A673 (cell line): ENCODE measurements at regions not wholly inside any gene's neighbourhood (a gene's known extent, or its start where the extent isn't known, plus 50 kb on each side); places are given as distances from the start of the nearest gene placed in this dataset.

Experiments used
- BruUV-seq: library from RNA; stranded (reverse); fragments of 400-500 nt; replicated peaks from 2 replicates; lab custom pipeline; 2021; lab: Mats Ljungman, UMichigan
- CTCF ChIA-PET: fragments of 300-600 bp; sonication (Branson Sonifier 250); formaldehyde crosslinking; loops from one replicate; lab custom pipeline; 2022; ENCODE audit warnings: antibody characterized with exemption; lab: Charles Lee
- POLR2A ChIA-PET: fragments of 300-600 bp; sonication (Branson Sonifier 250); formaldehyde crosslinking; loops from one replicate; lab custom pipeline; 2022; ENCODE audit warnings: antibody characterized with exemption; ENCODE audit not compliant: low non-redundant PET; lab: Charles Lee
- DNase-seq: peaks from one replicate; pipeline ENCODE4 v3.0.0-alpha.2; 2015; ENCODE audit warnings: low spot score
- H3K27ac ChIP-seq: fragments of 200-600 bp; sonication (generic); 2 replicates; pipeline ENCODE4 v1.5.1; 2016; ENCODE audit warnings: mixed run types, low read depth, mild to moderate bottlenecking, mixed read lengths, antibody characterized with exemption, low read length; ENCODE audit not compliant: poor library complexity, severe bottlenecking
- H3K27me3 ChIP-seq: fragments of 200-600 bp; sonication (generic); replicated peaks from 2 replicates; pipeline ENCODE4 v1.6.1; 2017; ENCODE audit warnings: mixed run types, low read depth, mild to moderate bottlenecking, mixed read lengths, antibody characterized with exemption, low read length; ENCODE audit not compliant: insufficient read depth, poor library complexity
- H3K36me3 ChIP-seq: fragments of 200-600 bp; sonication (generic); 2 replicates; pipeline ENCODE4 v1.6.1; 2016; ENCODE audit warnings: mixed run types, mild to moderate bottlenecking, mixed read lengths, antibody characterized with exemption, low read length; ENCODE audit not compliant: insufficient read depth, poor library complexity, severe bottlenecking
- H3K4me1 ChIP-seq: fragments of 200-600 bp; sonication (generic); 2 replicates; pipeline ENCODE4 v1.6.1; 2017; ENCODE audit warnings: mixed run types, mild to moderate bottlenecking, mixed read lengths, antibody characterized with exemption, low read length; ENCODE audit not compliant: insufficient read depth, poor library complexity, severe bottlenecking
- H3K4me3 ChIP-seq: fragments of 200-600 bp; sonication (generic); 2 replicates; pipeline ENCODE4 v1.5.1; 2016; ENCODE audit warnings: low read depth, mixed run types, mild to moderate bottlenecking, mixed read lengths, low read length; ENCODE audit not compliant: poor library complexity, severe bottlenecking
- H3K9me3 ChIP-seq: fragments of 200-600 bp; sonication (generic); 2 replicates; pipeline ENCODE4 v1.6.1; 2016; ENCODE audit warnings: mixed run types, low read depth, mild to moderate bottlenecking, mixed read lengths, antibody characterized with exemption, low read length; ENCODE audit not compliant: poor library complexity, severe bottlenecking
- CTCF ChIP-seq: fragments of 300-800, 200-600 bp; sonication (generic); conservative IDR thresholded peaks from 2 replicates; pipeline ENCODE4 v1.5.1; 2017; ENCODE audit warnings: low read depth, mild to moderate bottlenecking, antibody characterized with exemption, low read length, moderate library complexity, mixed read lengths
- EZH2 ChIP-seq: fragments of 200-600 bp; sonication (generic); IDR thresholded peaks from 2 replicates; pipeline ENCODE4 v1.6.1; 2017; ENCODE audit warnings: borderline replicate concordance, low read depth, mild to moderate bottlenecking, mixed read lengths, antibody characterized with exemption, low read length; ENCODE audit not compliant: poor library complexity, severe bottlenecking
- intact Hi-C: fragments of 100-400 bp; cut with micrococcal nuclease; formaldehyde crosslinking; loops from one replicate; pipeline ENCODE4 v1.10.0; 2022; ENCODE audit not compliant: unreplicated experiment

DNA sequence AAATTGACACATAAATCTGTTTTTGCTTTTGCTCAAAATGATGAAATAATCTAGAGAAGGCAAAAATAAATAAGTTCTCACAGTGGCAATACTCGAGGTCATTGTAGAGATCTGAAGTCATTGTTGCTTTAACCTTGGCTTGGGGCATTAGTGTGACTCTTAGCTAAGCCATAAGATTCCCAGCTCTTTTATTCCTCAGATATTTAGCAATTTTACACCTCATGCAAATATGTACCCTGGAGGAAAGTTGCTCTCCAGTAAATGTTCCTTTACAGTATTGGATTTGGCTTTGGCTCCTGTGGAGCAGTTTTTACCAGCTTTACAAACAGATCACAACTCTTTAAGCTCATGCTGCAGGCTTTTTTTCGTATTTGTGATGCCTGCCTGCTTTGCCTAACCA lies 134.2 kb upstream of the NABP1 start:
- no peak overlapping the region for H3K4me3 ChIP-seq
- no peaks in the 10 kb centered on the region for H3K27me3 ChIP-seq
- no peak for DNase-seq
- POLR2A ChIA-PET = no interaction called here
- CTCF ChIA-PET = interaction anchor here (0.6 kb wide), 1 partner anchor 8 kb away, joined by 5 read pairs; no protein-coding TSS in a partner anchor
- H3K36me3 ChIP-seq = no peaks in the 10 kb centered on the region
- BruUV-seq = no TSS peak
- no peak overlapping the region for H3K27ac ChIP-seq
- intact Hi-C loops = no loop called here
- H3K9me3 ChIP-seq = no peaks in the 10 kb centered on the region
- H3K4me1 ChIP-seq = peaks cover 12% of the 10 kb centered on the region
- TF ChIP-seq CTCF = no peak
- TF ChIP-seq EZH2 = no peak

- intact Hi-C loops = no loop called here
- Histone ChIP-seq H3K4me1 (peaks cover 5% of the 10 kb centered on the region), H3K4me3 (no peak overlapping the region), H3K27ac (no peak overlapping the region), H3K36me3 (no peaks in the 10 kb centered on the region), H3K9me3 (no peaks in the 10 kb centered on the region), H3K27me3 (no peaks in the 10 kb centered on the region)
- no TSS peak for BruUV-seq
- ChIA-PET POLR2A (no interaction called here), CTCF (interaction anchor here (0.6 to 1.1 kb wide), 2 partner anchors 8 to 10 kb away, joined by 5 to 9 read pairs; no protein-coding TSS in a partner anchor)
- TF ChIP-seq EZH2 (no peak), CTCF (no peak)
- DNase-seq = no peak
Observed at GRCh38 chr2:191544461-191545062, 133.4 kb upstream of the NABP1 start.

DNA sequence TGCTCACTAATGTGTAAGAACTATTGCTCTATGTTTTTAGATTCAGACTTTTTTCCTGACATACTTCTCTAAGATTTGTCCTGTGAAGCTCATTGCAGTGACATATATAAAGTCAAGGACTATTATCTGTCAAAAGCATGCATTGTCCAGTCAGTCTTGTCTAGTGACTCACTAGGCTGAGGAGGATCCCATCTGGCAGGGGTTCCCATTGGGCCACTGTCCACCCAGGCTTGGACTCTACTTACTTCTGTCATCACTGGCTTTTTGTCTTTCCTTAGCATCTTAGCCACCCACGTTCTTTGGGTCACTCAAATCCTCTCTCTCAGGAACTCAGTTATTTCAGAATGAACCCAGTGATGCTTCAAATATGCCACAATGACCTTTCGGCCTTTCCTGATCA lies 132.6 kb upstream of the NABP1 start:
- TF ChIP-seq EZH2 (no peak), CTCF (no peak)
- no peak for DNase-seq
- H3K4me1 ChIP-seq = no peaks in the 10 kb centered on the region
- intact Hi-C loops = no loop called here
- no peaks in the 10 kb centered on the region for H3K9me3 ChIP-seq
- no peaks in the 10 kb centered on the region for H3K27me3 ChIP-seq
- ChIA-PET CTCF (interaction anchor here (0.5 kb wide), 1 partner anchor 17 kb away, joined by 5 read pairs; no protein-coding TSS in a partner anchor), POLR2A (no interaction called here)
- no peaks in the 10 kb centered on the region for H3K36me3 ChIP-seq
- no peak overlapping the region for H3K27ac ChIP-seq
- no TSS peak for BruUV-seq
- no peak overlapping the region for H3K4me3 ChIP-seq
